OCI-LY7 (cell line): ENCODE measurements at regions not wholly inside any gene's neighbourhood (a gene's known extent, or its start where the extent isn't known, plus 50 kb on each side); places are given as distances from the start of the nearest gene placed in this dataset.

Experiments
- BruUV-seq: library from RNA; stranded (reverse); fragments of 400-500 nt; replicated peaks from 2 replicates; lab custom pipeline; 2021; lab: Mats Ljungman, UMichigan
- CTCF ChIA-PET: fragments of 300-600 bp; sonication (Branson Sonifier 250); formaldehyde crosslinking; loops from one replicate; lab custom pipeline; 2022; ENCODE audit warnings: antibody characterized with exemption; ENCODE audit not compliant: unreplicated experiment; lab: Charles Lee
- POLR2A ChIA-PET: fragments of 300-600 bp; sonication (Branson Sonifier 250); formaldehyde crosslinking; loops from one replicate; lab custom pipeline; 2022; ENCODE audit warnings: antibody characterized with exemption; lab: Charles Lee
- DNase-seq: peaks from one replicate; pipeline ENCODE4 v3.0.0-alpha.2; 2015; ENCODE audit warnings: low spot score
- H2AFZ ChIP-seq: fragments of 200-600 bp; sonication (generic), shearing (Covaris generic); 2 replicates; pipeline ENCODE4 v1.6.1; 2014; ENCODE audit warnings: mild to moderate bottlenecking, antibody characterized with exemption, low read length, moderate library complexity
- H3K27ac ChIP-seq: fragments of 200-600 bp; sonication (generic); 2 replicates; pipeline ENCODE4 v1.5.1; 2014; ENCODE audit warnings: mixed run types, low read depth, mild to moderate bottlenecking, moderate library complexity, low read length, inconsistent platforms; ENCODE audit not compliant: poor library complexity, severe bottlenecking
- H3K36me3 ChIP-seq: fragments of 200-600 bp; sonication (generic); 2 replicates; pipeline ENCODE4 v1.6.1; 2014; ENCODE audit warnings: mild to moderate bottlenecking, antibody characterized with exemption, low read length, moderate library complexity, mixed read lengths; ENCODE audit not compliant: insufficient read depth
- H3K4me1 ChIP-seq: fragments of 200-600 bp; sonication (generic); 2 replicates; pipeline ENCODE4 v1.5.1; 2014; ENCODE audit warnings: mild to moderate bottlenecking, low read length; ENCODE audit not compliant: insufficient read depth, poor library complexity, severe bottlenecking
- H3K4me2 ChIP-seq: fragments of 200-600 bp; sonication (generic); 2 replicates; pipeline ENCODE4 v1.6.1; 2014; ENCODE audit warnings: mild to moderate bottlenecking, low read length
- H3K4me3 ChIP-seq: fragments of 200-600 bp; sonication (generic); 2 replicates; pipeline ENCODE4 v1.5.1; 2014; ENCODE audit warnings: mild to moderate bottlenecking, low read depth, low read length; ENCODE audit not compliant: poor library complexity, severe bottlenecking
- H3K79me2 ChIP-seq: fragments of 200-600 bp; sonication (generic); 2 replicates; pipeline ENCODE4 v1.6.1; 2016; ENCODE audit warnings: low read depth, mild to moderate bottlenecking, low read length, moderate library complexity, mixed read lengths; ENCODE audit not compliant: insufficient read depth
- H3K9me2 ChIP-seq: fragments of 200-600 bp; sonication (generic); 2 replicates; pipeline ENCODE4 v1.6.1; 2016; ENCODE audit warnings: mild to moderate bottlenecking, low read length, mixed read lengths; ENCODE audit not compliant: insufficient read depth
- H3K9me3 ChIP-seq: fragments of 200-600 bp; sonication (generic); 2 replicates; pipeline ENCODE4 v1.6.1; 2014; ENCODE audit warnings: mild to moderate bottlenecking, mixed run types, low read length, mixed read lengths
- H4K20me1 ChIP-seq: fragments of 200-600 bp; sonication (generic); 2 replicates; pipeline ENCODE4 v1.6.1; 2014; ENCODE audit warnings: mild to moderate bottlenecking, antibody characterized with exemption, low read length, moderate library complexity, mixed read lengths; ENCODE audit not compliant: insufficient read depth
- CTCF ChIP-seq: fragments of 200-600 bp; sonication (generic); conservative IDR thresholded peaks from 2 replicates; pipeline ENCODE4 v1.5.1; 2014; ENCODE audit warnings: mild to moderate bottlenecking, antibody characterized with exemption, low read length, moderate library complexity, mixed read lengths
- EZH2phosphoT487 ChIP-seq: fragments of 200-600 bp; sonication (generic); IDR thresholded peaks from 2 replicates; pipeline ENCODE4 v1.6.1; 2018; ENCODE audit warnings: low read depth, borderline replicate concordance, mild to moderate bottlenecking, mixed run types, antibody characterized with exemption, low read length, moderate library complexity, mixed read lengths
- intact Hi-C: fragments of 100-400 bp; cut with micrococcal nuclease; formaldehyde crosslinking; loops from one replicate; pipeline ENCODE4 v1.10.0; 2022; ENCODE audit not compliant: unreplicated experiment

GRCh38 chr3:96734273-96735009 lies 80.0 kb upstream of the EPHA6 start:
- no TSS peak for BruUV-seq
- POLR2A ChIA-PET: interaction anchor here (0.9 to 1.0 kb wide), 2 partner anchors 13 to 30 kb away, joined by 3 read pairs; no protein-coding TSS in a partner anchor
- CTCF ChIA-PET: no interaction called here
- Histone ChIP-seq H2AFZ (no peak overlapping the region), H3K4me1 (no peaks in the 10 kb centered on the region), H3K27ac (no peak overlapping the region), H4K20me1 (no peaks in the 10 kb centered on the region), H3K9me3 (no peaks in the 10 kb centered on the region), H3K4me2 (no peak overlapping the region), H3K4me3 (no peak overlapping the region), H3K9me2 (no peaks in the 10 kb centered on the region), H3K36me3 (no peaks in the 10 kb centered on the region), H3K79me2 (no peaks in the 10 kb centered on the region)
- no peak for DNase-seq
- intact Hi-C loops: no loop called here
- no peak for TF ChIP-seq EZH2phosphoT487
- TF ChIP-seq CTCF: no peak

- no peak overlapping the region for H3K4me2 ChIP-seq
- H3K4me1 ChIP-seq: no peaks in the 10 kb centered on the region
- H3K27ac ChIP-seq: no peak overlapping the region
- no peak for TF ChIP-seq EZH2phosphoT487
- no peak for TF ChIP-seq CTCF
- H3K79me2 ChIP-seq: no peaks in the 10 kb centered on the region
- ChIA-PET POLR2A (interaction anchor here (1.1 kb wide), 1 partner anchor 14 kb away, joined by 3 read pairs; no protein-coding TSS in a partner anchor), CTCF (no interaction called here)
- intact Hi-C loops: no loop called here
- no peaks in the 10 kb centered on the region for H3K36me3 ChIP-seq
- H4K20me1 ChIP-seq: no peaks in the 10 kb centered on the region
- no peak overlapping the region for H2AFZ ChIP-seq
- no peak for DNase-seq
- no peak overlapping the region for H3K4me3 ChIP-seq
- no peaks in the 10 kb centered on the region for H3K9me3 ChIP-seq
- BruUV-seq: no TSS peak
- H3K9me2 ChIP-seq: no peaks in the 10 kb centered on the region
These were observed 66.3 kb upstream of the EPHA6 start for GRCh38 chr3:96748139-96748538.

GRCh38 chr3:96750094-96750767 lies 64.2 kb upstream of the EPHA6 start:
- Histone ChIP-seq H3K4me1 (no peaks in the 10 kb centered on the region), H3K4me3 (no peak overlapping the region), H3K9me2 (no peaks in the 10 kb centered on the region), H3K4me2 (no peak overlapping the region), H3K36me3 (no peaks in the 10 kb centered on the region), H3K9me3 (no peaks in the 10 kb centered on the region), H3K79me2 (no peaks in the 10 kb centered on the region), H2AFZ (no peak overlapping the region), H3K27ac (no peak overlapping the region), H4K20me1 (no peaks in the 10 kb centered on the region)
- TF ChIP-seq CTCF: no peak
- ChIA-PET POLR2A (no interaction called here), CTCF (no interaction called here)
- BruUV-seq: no TSS peak
- DNase-seq: no peak
- intact Hi-C loops: no loop called here
